HG03520 (cell line): ENCODE measurements at regions not wholly inside any gene's neighbourhood (a gene's known extent, or its start where the extent isn't known, plus 50 kb on each side); places are given as distances from the start of the nearest gene placed in this dataset.

ENCODE experiments used
- ATAC-seq: cut with Tn5 transposase; IDR thresholded peaks from one replicate; pipeline ENCODE4 v1.9.1; 2021; ENCODE audit warnings: mild to moderate bottlenecking, moderate library complexity; ENCODE audit not compliant: unreplicated experiment

DNA sequence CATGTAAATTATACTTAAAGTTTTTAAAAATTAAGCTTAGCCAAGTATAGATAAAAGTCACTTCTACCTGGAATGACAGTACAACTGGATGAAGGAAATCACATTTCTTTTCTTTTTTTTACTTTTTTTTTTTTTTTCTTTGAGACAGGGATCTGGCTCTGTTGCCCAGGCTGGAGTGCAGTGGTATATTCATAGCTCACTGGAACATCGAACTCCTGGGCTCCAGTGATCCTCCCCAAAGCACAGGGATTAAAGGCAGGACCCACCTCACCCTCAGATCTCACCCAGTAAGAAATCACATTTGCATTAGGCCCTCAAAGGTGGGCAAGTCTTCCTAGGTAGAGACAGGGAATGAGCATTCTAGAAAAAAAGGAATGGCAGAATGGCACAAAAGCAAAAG is 69.5 kb upstream of the C1GALT1 start:
- no peak for ATAC-seq

DNA sequence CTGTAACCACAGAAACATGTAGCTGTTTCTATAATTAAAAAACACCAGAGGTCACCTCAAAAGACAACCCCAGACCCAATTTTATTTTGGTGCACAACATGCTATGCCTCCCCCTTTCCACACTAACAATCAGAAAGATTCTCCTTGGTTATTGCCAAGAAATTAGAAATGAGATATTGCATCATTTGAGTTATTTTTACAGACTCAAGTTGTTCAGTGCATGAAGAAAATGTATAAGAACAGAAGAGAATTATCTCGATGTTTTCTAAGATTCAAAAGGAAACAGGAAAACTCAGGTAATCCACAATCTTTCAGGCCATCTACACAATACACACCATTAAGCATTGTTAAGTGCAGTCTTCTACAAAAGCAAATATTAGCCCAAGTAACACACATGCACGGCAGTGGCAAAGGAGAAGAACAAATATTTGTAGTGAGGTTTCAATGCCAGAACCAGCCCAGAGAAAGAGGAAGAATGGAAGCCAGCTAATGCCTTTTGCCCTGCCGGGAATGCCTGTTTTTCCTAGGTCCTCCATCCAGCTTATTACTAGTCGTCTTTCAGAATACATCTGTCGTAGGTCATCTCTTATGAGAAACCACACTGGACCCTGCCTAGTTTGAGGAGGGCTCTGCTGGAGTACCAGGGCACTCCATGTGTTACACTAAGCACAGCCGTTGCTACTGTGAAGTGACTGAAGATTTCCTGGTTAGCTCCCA is 67.6 kb upstream of the C1GALT1 start:
- no peak for ATAC-seq

DNA sequence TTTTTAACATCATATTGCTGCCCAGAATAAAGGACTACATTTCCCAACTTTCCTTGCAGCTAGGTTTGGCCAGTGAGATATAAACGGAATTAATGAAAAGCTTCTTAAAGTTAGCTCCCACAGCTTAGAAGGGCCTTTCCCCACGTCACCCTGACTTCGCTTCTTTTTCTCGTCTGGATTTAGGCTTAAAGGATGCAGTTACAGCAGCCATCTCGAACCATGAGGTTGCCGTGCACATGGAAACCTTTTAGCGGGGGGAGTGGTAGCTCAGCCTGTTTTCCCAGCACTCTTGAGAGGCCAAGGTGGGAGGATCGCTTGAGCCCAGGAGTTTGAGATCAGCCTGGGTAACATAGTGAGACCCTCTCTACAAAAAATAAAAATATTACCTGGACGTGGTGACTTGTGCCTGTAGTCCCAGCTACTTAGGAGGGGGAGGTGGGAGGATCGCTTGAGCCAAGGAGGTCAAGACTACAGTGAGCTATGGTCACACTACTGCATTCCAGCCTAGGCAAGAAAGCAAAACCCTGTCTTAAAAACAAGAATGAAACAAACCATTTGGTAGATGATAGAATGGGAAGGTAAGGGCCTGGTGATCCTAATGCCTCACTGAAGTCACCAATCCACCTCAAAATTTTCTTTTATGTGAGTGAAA is 64.3 kb upstream of the C1GALT1 start:
- ATAC-seq: no peak

DNA sequence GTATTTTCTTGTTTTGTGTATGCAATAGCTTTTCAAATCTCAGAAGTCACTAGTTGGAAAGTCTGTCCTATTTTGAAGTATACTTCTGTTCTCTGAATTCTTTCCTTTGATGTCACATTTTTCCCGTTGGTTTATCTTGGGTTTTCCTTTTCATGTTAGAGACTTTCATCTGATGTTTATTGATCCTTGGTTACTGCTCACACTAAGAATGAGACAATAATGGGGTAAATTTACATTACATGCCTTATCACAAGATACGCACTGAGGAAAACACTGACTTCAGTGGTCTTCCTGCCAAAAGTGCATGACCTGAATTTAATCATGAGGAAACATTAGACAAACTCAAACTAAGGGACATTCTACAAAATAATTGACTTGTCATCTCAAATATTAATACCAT is 63.5 kb upstream of the C1GALT1 start:
- no peak for ATAC-seq

DNA sequence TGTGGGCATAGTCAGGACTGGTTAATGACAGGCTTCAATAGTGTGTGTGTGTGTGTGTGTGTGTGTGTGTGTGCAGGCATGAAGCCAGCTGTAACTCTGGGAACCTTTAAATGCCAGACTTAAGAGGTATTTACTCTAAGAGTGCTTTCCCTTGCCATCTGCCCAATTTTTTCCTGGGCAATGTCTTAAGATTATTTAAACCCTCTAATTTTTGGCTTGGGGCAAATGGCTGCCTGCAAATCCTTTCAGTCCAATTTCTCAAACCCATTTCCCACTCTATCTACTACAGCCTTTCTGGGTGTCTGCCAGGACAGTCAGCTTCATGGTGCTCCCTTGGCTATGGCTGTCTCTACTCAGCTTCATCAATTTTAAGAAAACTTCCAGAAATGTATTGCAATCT is 62.6 kb upstream of the C1GALT1 start:
- no peak for ATAC-seq

DNA sequence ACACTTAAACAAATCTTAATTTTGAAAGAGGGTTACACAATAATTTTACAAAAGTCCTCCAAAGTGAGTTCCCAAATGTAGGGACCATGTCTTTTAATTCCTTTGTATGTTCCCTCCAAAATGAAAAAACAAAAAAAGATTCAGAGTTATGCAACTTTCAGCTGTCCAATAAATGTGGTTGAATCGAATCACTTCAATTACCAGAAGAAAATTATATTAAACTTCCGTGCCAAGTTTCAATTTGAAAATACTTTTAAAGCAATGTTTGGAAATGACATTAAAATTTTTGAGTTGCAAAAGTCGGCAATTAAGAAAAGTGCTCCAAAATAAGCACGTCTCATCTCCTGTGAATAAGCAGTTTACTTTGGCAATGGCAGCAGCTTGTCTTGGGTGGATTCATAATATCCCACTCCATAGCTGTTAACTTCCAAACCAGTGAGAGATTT is 60.3 kb upstream of the C1GALT1 start:
- ATAC-seq: no peak

DNA sequence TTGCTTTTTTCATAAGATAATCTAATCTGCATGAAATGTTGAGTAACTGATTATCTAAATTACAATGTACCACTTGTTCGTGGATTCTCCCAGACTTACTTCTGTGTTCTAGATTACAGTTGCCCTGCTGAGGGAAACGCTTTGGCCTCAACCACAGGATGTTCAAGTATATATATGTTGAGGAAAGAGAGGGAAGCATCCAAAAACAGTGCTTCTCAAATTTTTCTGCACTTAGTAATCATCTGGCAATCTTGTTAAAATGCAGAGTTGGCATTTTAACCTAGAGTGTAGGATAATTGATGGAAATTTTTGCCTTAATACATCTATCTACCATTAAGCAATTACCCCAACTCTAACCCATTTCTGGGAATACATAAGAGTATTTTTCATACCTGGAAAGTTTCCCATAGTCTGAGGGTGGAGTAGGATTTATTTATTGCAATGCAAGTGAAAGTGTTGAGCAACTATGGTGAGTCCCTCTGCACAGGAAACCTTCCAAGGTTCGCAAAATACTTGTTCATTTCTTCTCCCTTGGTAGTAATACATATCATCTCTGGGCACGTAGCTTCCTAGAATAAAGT is 59.6 kb upstream of the C1GALT1 start:
- no peak for ATAC-seq

DNA sequence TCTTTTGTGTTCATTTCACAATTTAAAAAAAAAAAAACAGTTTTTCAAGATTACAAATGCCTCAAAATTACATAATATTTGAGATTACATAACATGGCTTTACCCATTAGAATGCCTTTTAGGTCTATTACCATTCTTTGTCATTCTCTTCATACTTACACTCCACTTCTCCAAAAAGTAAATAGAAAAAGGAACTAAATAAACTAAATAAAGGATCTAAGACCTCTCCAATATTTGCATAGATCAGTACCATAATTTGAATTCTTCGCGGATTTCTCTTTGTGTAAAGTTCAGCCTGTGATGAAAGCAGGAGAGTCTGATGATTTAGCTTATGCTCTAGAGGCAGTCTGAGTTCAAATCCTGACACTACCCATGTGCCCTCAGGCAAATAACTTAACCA is 56.4 kb upstream of the C1GALT1 start:
- ATAC-seq: no peak

DNA sequence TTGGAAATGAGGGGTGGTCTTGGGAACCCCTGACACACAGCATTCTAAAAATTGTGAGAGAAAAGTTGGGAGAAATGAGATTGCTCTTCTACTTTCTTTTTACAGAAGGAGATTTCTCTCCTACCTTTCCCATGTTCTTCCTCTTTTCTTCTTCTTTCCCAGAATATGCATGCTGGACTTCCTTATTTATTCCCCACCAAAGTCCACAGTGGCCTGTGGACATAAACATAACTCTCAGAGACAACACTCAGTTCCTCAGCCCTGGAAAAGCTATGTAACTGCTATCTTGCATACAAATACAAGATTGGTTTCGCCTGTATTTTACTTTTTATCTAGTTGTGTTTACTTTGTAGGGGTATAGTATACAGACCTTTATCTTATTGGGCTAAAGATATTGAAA is 54.6 kb upstream of the C1GALT1 start:
- no peak for ATAC-seq

DNA sequence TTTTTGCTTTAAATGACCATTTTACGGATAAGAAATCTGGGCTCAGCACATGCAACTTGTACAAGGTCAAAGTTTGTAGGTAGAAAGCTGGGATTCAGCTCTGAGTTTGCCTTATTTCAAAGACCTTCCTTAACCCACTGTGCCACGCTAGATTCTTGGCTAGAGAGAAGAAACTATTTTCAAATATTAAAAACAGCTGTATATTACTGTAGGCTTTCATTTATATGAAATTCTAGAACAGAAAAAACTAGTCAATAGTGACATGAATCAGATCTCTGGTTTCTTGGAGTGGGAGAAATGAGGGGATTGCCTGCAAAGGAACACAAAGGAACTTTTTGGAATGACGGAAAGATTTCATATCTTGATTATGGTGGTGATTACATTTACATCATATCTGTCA is 53.0 kb upstream of the C1GALT1 start:
- ATAC-seq: no peak

DNA sequence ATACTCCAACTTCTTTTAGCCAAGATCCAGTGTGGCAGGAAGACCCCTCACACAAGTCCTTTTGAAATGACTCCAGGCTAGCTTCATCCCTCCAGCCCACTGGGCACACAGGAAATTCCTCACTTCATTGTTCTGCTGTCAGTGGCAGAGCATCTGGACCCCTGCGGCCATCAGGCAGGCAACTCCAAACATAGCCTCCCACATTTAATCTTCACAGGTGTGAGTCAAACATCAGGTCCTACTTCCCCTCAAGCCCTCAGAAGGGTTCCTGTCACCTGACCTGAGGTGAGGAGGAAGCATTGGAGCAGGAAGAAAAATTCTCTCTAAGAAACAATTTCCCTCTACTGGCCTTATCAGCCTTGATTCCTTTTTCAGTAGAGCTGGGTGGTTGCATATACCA is 51.1 kb upstream of the C1GALT1 start:
- ATAC-seq: no peak
